ENCODE measurements at regions not wholly inside any gene's neighbourhood (a gene's known extent, or its start where the extent isn't known, plus 50 kb on each side); places are given as distances from the start of the nearest gene placed in this dataset.

DNA sequence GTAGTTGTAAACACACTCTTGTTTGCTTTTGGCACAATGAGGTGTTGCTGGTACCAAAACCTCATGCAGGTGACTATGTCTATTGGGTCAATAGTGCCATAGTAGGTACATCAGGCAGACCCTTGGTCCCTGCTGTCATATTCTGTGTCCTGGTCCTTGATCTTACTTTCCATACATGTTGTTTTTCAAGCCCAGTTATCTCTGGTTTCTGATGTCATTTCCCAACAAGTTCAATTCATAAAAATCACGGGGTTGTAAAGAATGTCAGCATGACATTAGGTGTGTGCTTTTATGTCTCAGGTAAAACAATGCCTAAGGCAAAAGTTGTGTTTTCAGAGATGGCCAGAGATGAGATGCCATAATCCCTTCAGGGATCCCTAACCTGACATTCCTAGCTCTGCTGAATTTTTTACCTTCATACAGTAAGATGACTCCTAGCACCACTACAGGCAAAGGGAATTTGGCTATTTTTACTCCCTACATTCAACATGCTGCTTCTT is 390.3 kb upstream of the PKN2 start:
- Histone ChIP-seq H3K4me1 (no peaks in the 10 kb centered on the region), H3K9me3 (no peaks in the 10 kb centered on the region), H3K4me3 (no peak overlapping the region), H3K27ac (no peak overlapping the region), H3K36me3 (no peaks in the 10 kb centered on the region), H3K27me3 (ENCODE audit: low read depth) (no peaks in the 10 kb centered on the region)
- no peak for DNase-seq
- TF ChIP-seq, protein P1, sequence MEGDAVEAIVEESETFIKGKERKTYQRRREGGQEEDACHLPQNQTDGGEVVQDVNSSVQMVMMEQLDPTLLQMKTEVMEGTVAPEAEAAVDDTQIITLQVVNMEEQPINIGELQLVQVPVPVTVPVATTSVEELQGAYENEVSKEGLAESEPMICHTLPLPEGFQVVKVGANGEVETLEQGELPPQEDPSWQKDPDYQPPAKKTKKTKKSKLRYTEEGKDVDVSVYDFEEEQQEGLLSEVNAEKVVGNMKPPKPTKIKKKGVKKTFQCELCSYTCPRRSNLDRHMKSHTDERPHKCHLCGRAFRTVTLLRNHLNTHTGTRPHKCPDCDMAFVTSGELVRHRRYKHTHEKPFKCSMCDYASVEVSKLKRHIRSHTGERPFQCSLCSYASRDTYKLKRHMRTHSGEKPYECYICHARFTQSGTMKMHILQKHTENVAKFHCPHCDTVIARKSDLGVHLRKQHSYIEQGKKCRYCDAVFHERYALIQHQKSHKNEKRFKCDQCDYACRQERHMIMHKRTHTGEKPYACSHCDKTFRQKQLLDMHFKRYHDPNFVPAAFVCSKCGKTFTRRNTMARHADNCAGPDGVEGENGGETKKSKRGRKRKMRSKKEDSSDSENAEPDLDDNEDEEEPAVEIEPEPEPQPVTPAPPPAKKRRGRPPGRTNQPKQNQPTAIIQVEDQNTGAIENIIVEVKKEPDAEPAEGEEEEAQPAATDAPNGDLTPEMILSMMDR (IDR thresholded peaks at IDR 0.05), result no peak
- intact Hi-C loops (cut with DNase I), result no loop called here
- ATAC-seq, result no peak

DNA sequence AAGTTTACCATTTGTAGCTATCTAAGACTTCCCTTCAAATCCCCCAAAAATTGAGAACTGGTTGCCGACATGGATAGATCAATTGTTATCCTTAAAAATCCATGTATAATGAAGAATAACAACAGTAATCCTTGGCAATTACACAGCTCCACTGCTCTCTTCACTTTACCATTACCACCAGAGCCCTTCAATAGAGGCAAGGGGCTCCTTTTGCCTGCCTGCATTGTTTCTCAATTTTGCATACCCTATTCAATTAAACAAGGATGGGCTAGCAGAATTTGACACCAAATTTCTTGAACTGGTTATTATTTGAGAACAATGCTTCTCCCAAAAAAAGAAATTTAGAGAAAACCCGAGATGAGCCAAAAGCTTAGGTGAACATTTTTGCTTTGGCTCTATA is 387.8 kb upstream of the PKN2 start:
- H3K4me3 ChIP-seq, result no peak overlapping the region
- no peaks in the 10 kb centered on the region for H3K4me1 ChIP-seq
- DNase-seq, result no peak
- H3K27ac ChIP-seq, result no peak overlapping the region
- H3K36me3 ChIP-seq, result no peaks in the 10 kb centered on the region
- ATAC-seq, result no peak
- no peaks in the 10 kb centered on the region for H3K27me3 ChIP-seq (ENCODE audit: low read depth)
- H3K9me3 ChIP-seq, result no peaks in the 10 kb centered on the region
- intact Hi-C loops (cut with DNase I), result no loop called here
- TF ChIP-seq, protein P1 (IDR thresholded peaks at IDR 0.05), result no peak

DNA sequence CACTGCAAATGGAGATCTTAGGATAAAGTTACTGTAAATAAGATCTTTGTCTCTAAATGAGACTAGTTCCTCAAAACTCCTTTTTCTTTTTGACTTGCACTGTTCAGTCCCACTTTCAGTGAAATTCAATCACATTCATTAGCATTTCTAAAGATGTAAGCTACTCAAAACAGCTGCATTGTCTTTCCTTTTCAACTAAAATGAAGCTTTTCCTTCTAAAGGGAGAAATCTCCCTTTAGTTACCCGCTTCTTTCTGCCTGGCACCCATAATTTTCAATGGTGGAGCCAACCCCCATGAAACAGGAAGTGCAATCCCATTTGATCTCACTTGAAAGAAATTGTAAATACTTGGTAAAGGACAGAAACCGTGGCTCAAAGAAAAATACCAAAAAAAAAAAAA is 387.4 kb upstream of the PKN2 start:
- DNase-seq, result no peak
- TF ChIP-seq, protein P1 (IDR thresholded peaks at IDR 0.05), result no peak
- Histone ChIP-seq H3K4me1 (no peaks in the 10 kb centered on the region), H3K36me3 (no peaks in the 10 kb centered on the region), H3K4me3 (no peak overlapping the region), H3K27me3 (ENCODE audit: low read depth) (no peaks in the 10 kb centered on the region), H3K27ac (no peak overlapping the region), H3K9me3 (no peaks in the 10 kb centered on the region)
- intact Hi-C loops (cut with DNase I), result no loop called here
- ATAC-seq, result no peak

DNA sequence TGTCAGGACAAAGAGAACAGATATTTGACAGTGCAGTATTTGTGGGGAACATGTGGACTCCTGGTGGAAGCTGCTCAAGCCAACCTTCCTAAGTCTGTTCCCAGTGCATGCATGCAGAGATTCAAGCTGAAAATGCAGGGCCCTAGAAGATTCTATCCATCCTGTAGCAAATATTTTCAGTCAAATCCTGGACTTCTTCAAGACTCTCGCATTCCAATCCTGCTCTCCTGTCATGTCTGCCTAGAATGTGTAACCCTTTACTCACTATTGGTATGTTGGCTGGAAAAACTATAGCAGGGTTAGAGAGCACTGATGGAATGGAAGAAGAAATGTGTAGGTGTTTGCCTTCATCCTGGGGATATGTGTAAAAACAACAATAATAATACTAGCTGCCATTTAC is 385.6 kb upstream of the PKN2 start:
- no peaks in the 10 kb centered on the region for H3K4me1 ChIP-seq
- no peak overlapping the region for H3K4me3 ChIP-seq
- no peaks in the 10 kb centered on the region for H3K9me3 ChIP-seq
- TF ChIP-seq, protein P1 (IDR thresholded peaks at IDR 0.05), result no peak
- DNase-seq (no peak), ATAC-seq (no peak)
- intact Hi-C loops (cut with DNase I), result no loop called here
- H3K36me3 ChIP-seq, result no peaks in the 10 kb centered on the region
- no peak overlapping the region for H3K27ac ChIP-seq
- H3K27me3 ChIP-seq (ENCODE audit: low read depth), result no peaks in the 10 kb centered on the region

DNA sequence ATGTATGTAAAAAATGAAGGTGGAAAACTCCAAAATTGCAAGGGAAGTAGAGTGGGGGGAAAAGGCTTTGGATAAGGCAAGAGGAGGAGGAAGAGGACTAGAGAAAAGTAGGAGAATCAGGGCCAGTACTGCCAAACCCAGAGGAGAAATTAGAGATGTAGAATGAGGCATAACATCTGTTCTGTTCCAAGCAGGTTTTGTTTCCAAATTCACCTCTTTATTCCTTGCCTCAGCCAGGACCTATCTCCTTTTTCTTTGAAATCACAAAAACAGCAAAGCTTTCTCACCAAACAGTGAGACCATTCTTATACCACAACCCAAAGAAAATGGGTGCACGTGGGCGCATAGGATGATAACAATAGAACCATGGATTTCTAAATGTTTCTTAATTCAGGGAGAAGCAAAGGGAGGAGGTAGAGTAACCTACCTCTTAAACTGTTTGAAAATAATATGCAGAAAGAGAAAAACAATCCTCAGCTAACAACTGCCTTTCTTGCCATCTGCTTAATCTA is 383.3 kb upstream of the PKN2 start:
- ATAC-seq, result no peak
- intact Hi-C loops (cut with DNase I), result no loop called here
- no peak overlapping the region for H3K27ac ChIP-seq

More for the DNA sequence above, 383.3 kb upstream of the PKN2 start:
- DNase-seq, result no peak
- TF ChIP-seq, protein P1 (IDR thresholded peaks at IDR 0.05), result no peak
- no peak overlapping the region for H3K4me3 ChIP-seq
- H3K27me3 ChIP-seq (ENCODE audit: low read depth), result no peaks in the 10 kb centered on the region
- H3K4me1 ChIP-seq, result no peaks in the 10 kb centered on the region
- H3K36me3 ChIP-seq, result no peaks in the 10 kb centered on the region
- no peaks in the 10 kb centered on the region for H3K9me3 ChIP-seq
